GM18858 (cell line): ENCODE measurements at regions not wholly inside any gene's neighbourhood (a gene's known extent, or its start where the extent isn't known, plus 50 kb on each side); places are given as distances from the start of the nearest gene placed in this dataset.
A peak's percentile ranks its signal among the peaks of the same experiment; 100 is the strongest.
"Not testable (repeated sequence)": the region's sequence is repeated elsewhere in the genome, so short reads cannot be mapped to it uniquely, and the experiment has no call there.

Source experiments
- ATAC-seq: cut with Tn5 transposase; IDR thresholded peaks from one replicate; pipeline ENCODE4 v1.9.1; 2021; ENCODE audit not compliant: unreplicated experiment

- no peak for ATAC-seq
Measured at GRCh38 chr2:184302506-184302905, 295.8 kb upstream of the ZNF804A start.

DNA sequence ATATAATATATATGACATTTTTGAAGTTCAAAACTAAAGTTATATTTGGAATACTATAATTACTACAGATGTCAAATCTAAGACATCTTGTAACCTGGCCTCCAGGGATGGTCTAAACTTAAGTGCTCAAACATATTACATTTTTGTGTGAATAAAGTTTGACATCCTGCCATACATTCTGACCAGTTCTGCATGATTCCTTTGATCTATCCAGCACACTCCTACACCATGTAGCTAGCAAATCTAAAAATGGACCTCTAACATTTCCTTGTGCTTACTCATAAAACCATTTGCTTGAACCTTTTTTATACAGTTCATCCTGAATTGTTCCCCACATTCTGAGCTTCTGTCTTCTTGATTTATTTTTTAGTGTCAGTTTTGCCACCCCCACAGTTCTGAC, 294.3 kb upstream of the ZNF804A start:
- ATAC-seq = no peak

- no peak for ATAC-seq
Measured at GRCh38 chr2:184305105-184305504, 293.2 kb upstream of the ZNF804A start.

DNA sequence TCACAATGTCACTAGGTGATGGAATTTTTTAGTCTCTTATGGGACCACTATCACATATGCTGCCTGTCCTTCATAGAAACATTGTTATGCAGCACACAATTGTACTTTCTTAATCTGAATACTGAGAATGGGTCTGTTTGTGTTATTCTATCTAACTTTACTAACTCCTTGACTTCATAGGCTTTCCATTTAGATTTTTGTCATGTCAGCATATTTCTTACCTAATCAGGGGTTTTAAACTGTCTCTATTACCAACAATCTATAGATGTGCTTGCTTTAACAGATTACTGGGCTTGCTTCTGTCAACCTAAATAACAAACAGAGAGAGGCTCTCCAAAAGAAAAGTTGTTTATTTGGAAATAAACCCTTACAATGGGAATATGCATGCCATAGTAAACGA, 289.6 kb upstream of the ZNF804A start:
- no peak for ATAC-seq

DNA sequence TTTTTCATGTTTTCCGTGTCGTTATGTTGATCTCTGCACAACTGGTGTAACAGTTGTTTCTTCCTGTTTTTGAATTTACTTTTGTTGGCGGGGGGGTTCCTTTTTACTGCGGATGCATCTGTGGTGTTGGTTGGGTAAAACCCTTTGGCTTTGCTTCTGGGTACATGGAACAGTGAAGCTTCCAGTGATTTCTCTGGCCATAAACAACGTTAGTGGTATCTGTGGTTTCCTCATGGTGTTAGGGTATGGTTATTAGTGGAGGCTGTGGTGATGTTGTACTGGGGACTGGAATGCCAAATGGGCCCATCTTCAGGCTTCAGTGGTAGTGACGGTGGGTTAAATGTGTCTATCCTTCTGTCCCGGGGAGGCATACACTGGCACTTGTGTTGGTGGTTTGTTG, 285.4 kb upstream of the ZNF804A start:
- ATAC-seq = no peak

- no peak for ATAC-seq
Measured at GRCh38 chr2:184314829-184315228, 283.5 kb upstream of the ZNF804A start.

- no peak for ATAC-seq
Measured at GRCh38 chr2:184316921-184317320, 281.4 kb upstream of the ZNF804A start.

DNA sequence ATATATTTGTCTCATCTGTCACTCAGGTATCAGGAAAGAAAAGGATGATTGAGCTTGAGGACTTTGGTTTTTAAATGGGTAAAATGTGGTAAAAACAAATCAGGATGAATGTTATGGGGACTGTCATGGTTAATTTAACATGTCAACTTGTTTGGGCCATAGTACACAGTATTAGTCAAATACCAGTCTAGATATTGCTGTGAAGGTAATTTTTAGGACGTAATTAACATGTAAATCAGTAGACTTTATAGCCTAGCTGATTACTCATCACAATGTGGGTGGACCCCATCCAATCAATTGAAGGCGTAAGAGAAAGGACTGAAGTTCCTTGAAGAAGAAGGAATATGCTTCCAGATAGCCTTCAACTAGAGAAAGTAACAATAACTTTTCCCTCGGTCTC, 275.7 kb upstream of the ZNF804A start:
- no peak for ATAC-seq

GRCh38 chr2:184326066-184326465, 272.3 kb upstream of the ZNF804A start:
- ATAC-seq = no peak

GRCh38 chr2:184327805-184328204, 270.5 kb upstream of the ZNF804A start:
- not testable (repeated sequence) for ATAC-seq

- ATAC-seq = not testable (repeated sequence)
Measured at GRCh38 chr2:184330561-184330960, 267.8 kb upstream of the ZNF804A start.

DNA sequence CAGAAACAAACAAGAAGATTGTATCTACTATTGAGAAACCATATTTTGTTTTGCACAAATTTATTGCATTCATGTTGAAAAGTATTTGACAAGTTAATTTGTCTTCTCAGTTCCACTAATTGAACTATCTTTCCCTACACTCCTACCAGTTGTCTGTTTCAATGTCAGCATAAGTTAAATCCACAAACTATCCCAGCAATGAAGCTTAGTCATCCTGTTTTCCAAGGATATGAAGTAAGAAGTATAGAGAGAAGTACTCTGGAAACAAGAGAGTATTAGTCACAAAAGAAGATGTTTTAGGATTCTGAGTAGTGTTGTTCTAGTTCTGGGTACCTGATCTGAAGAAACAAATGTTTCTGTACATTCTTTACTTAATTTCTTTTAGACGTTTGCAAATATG, 261.6 kb upstream of the ZNF804A start:
- ATAC-seq = no peak

DNA sequence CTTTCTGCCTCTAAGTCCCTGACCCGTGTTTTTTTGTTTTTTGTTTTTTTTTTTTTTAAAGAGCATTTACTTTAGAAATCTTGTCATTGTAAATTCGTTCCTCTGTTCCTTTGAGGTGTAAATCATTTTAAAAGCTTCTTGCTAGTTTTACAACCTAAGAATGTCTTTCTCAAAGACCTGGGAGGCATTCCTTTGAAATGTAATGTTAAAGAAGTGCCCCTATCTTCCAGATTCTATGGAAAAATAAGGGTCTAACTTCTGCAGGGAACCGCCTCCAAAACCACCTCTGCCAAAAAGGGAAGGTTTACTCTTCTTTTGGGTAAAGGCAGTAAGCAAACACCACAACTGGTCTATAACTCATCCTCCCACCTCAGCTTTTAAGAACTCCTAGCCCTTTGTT, 259.6 kb upstream of the ZNF804A start:
- ATAC-seq = no peak

DNA sequence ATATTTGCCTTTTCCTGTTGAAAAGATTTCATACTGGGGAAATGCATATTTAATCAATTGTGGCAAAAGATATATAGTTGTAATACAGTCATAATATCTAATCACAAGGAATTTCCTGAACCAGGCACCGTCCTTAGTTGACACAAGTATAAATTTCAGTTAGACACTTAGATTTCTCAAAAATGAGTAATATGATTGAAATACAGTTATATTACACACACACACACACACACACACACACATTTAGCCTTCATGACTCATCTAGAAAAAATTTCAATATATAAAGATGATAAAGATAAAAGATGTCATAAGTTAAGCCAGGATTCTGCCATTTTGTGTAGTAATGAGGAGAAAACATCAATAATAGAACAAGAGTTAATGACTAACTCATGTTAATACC, 258.4 kb upstream of the ZNF804A start:
- no peak for ATAC-seq

DNA sequence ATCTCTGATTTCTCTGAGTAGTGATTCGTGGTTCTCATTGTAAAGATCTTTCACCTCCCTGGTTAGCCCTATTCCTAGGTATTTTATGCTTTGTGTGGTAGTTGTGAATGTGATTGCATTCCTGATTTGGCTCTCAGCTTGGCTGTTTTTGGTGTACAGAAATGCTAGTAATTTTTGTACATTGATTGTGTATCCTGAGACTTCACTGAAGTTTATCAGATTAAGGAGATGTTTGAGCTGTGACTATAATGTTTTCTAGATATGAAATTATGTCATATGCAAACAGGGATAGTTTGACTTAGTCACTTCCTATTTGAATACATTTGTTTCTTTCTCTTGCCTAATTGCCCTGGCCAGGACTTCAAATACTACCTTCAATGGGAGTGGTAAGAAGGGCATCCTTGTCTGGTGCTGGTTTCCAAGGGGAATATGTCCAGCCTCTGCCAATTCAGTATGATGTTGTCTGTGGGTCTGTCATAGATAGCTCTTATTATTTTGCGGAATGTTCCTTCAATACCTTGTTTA, 251.9 kb upstream of the ZNF804A start:
- no peak for ATAC-seq

- ATAC-seq = no peak
Measured at GRCh38 chr2:184351126-184351525, 247.2 kb upstream of the ZNF804A start.

GRCh38 chr2:184357033-184357432, 241.3 kb upstream of the ZNF804A start:
- no peak for ATAC-seq

DNA sequence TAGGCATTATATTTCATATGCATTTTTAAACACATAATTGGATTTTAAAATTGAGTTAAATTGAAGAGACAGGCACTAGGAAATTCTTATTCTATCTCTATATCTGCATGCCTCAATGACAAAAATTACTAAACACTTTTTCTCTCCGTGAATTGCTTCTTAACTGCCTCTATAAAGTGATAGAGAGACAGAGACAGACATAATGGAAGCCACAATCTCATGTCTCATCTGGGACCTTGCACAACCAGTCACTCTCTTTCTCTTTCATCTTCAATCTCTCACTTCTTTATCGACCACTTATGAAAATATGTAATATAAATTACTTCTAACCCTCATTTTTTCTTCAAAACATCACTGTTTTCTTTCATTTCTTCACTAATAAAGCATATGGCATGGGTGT, 238.9 kb upstream of the ZNF804A start:
- no peak for ATAC-seq

DNA sequence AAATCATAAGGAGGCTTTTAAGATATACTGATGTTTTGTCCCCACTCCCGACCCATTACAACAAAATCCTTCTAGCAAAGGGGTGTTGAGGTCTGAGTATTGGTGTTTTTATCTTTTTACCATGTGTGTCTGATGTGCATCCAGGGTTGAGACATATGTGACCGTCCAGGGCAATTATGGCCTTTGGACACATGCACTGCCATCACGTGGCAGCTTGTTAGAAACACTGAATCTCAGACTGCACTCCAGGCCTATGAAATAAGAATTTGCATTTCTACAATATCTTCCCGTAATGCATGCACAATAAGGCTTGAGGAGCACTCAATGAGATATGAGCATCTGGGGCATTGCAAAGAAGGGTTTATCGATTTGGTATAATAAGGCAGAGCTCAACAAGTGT, 235.1 kb upstream of the ZNF804A start:
- ATAC-seq = no peak

- no peak for ATAC-seq
Measured at GRCh38 chr2:184367211-184367610, 231.1 kb upstream of the ZNF804A start.

- no peak for ATAC-seq
Measured at GRCh38 chr2:184369307-184369706, 229.0 kb upstream of the ZNF804A start.

DNA sequence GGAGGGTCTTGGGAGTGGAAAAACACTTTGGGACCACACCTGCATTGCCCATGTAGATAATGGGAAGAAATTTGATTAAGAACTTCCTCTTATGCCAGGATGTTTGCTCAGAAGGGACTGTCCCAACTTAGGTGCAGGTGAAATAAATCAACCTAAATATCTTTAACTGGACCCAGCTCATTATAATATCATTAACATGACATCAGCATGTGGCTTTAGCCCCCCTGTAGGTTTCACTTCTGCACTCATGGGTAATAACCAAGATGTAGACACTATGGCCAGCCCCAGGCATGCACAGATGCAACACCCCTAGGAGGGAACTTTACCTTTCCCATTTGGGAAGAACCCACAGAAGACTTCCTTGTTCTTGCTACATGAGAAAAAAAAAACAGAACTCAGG, 227.4 kb upstream of the ZNF804A start:
- ATAC-seq = peak; percentile 80

DNA sequence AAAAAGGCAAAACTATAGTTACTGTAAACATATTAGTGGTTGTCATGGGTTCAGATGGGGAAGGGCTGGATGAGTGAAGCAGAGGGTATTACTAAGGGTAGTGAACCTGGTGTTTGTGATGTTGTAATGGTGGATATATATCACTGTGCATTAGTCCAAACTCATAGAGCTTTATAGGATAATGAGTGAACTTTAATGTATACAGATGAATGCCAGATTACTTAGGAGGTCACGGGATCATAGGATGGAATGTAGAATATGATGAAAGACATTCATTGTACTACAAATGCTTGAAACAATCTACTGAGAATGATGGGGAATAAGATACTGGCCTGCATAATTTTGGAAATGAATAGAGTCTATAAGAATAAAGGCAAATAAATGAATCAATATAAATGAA, 226.7 kb upstream of the ZNF804A start:
- ATAC-seq = no peak

DNA sequence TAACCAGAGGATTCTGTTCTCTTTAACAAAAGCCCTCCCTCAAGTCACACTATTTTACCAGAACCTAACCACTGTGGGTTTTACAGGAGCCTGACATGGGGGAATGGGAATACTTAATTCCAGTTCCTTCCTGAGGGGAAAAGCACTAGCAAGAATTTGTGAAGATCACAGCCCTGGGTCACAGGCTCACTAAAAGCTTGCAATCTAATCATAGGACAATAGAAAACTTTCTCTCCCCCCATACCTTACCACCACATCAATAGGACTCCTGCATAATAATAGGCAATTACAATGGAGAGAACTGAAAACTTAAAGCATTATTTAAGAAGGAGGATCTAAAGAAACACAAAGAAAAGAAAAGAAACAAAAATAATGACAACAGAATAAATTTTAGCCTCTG, 225.8 kb upstream of the ZNF804A start:
- no peak for ATAC-seq
